GM13977 (cell line): ENCODE measurements at regions not wholly inside any gene's neighbourhood (a gene's known extent, or its start where the extent isn't known, plus 50 kb on each side); places are given as distances from the start of the nearest gene placed in this dataset.

Source experiments
- DNase-seq: peaks from one replicate; pipeline ENCODE4 v3.0.0; 2012; ENCODE audit warnings: low spot score
- in situ Hi-C: fragments of 300-500 bp; cut with MboI; formaldehyde crosslinking; loops from one replicate; pipeline ENCODE4 v1.12.0; 2022; ENCODE audit warnings: low sequenced_read_pairs, low pct_unique_long_range_greater_than_20kb, mixed read lengths, inconsistent platforms; ENCODE audit not compliant: unreplicated experiment
- TF ChIP-seq, protein P1 (sequence below): IDR thresholded peaks from 2 replicates; pipeline ENCODE4 v1.5.1; 2012; ENCODE audit warnings: mild to moderate bottlenecking, control low read depth; ENCODE audit not compliant: insufficient read depth; ENCODE audit errors: extremely low read depth, missing control alignments

DNA sequence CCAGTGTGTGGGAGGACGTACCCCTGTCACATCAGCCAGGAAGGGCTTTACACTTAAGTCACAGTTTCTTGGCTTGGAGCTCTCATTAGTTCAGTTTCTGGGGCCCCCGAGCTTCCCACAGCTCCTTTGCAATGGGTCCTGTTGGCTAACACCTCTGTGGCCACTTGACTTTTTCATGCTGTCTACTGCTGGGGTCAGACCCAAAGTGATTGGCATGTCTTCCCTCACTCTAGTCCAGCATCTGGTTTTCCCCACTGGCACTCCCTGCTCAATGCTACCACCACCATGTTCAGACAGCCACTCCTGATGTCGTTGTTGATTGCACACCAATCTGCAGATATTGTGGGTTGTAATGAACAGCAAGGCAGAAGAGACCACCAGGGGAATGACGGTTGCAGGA is 379.0 kb downstream of the FOXO1 start:
- DNase-seq = no peak
- TF ChIP-seq, protein P1, sequence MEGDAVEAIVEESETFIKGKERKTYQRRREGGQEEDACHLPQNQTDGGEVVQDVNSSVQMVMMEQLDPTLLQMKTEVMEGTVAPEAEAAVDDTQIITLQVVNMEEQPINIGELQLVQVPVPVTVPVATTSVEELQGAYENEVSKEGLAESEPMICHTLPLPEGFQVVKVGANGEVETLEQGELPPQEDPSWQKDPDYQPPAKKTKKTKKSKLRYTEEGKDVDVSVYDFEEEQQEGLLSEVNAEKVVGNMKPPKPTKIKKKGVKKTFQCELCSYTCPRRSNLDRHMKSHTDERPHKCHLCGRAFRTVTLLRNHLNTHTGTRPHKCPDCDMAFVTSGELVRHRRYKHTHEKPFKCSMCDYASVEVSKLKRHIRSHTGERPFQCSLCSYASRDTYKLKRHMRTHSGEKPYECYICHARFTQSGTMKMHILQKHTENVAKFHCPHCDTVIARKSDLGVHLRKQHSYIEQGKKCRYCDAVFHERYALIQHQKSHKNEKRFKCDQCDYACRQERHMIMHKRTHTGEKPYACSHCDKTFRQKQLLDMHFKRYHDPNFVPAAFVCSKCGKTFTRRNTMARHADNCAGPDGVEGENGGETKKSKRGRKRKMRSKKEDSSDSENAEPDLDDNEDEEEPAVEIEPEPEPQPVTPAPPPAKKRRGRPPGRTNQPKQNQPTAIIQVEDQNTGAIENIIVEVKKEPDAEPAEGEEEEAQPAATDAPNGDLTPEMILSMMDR = no peak
- in situ Hi-C loops = no loop called here

DNA sequence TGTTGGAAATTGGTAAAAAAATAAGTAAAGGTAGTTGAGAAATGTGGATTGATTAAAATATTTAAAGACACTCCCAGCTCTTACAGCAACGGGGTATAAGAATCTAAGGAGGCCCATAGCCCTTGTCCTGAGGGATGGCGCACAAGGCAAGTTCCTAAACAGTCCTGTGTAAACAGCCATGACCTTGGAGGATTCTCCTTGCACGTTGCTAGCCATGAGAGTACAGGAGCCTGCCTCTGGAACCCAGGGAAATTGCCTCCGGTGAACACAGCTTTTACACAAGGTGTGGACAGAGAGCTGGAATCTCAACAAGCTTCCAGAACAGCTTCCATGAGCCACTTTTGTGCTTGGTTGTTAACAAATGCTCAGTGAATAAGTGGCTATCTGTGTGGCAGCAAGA is 378.2 kb downstream of the FOXO1 start:
- in situ Hi-C loops = no loop called here
- TF ChIP-seq, protein P1 = no peak
- DNase-seq = no peak

DNA sequence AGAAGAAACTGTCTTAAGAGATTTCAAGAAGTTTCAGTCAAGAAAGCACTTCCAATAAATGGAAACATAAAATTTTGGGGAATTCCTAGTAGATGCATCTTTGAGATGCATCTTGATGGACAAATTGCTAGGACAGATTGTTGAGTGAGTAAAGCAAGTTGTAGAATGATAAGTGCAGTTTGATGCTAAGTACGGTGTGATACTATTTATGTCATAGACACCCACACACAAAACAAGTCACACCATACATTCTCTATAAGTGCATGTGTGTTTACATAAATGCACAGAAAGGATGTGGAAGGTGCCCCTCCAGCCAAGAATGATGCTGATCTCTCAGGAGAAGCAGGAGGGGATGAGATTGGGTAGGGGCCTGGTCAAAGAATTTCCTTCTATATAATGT is 375.7 kb downstream of the FOXO1 start:
- TF ChIP-seq, protein P1 = no peak
- no peak for DNase-seq
- in situ Hi-C loops = no loop called here

DNA sequence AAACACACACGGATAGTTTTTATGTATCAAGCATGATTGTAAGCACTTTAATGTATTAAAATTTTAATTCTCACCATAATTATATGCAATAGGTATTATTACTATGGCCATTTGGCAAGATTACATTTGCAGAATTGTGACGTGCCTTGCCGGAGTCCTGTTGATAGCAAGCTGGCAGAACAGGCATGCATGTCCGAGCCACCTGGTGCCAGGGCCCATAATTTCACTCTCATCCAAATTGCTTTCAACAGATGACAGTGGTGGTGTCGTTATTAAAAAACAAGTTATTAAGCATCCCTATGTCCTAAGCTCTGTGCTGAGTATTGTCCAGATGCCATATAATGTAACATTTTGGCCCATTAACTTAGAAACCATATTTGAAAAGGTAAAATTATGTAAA is 374.3 kb downstream of the FOXO1 start:
- no peak for DNase-seq
- in situ Hi-C loops = no loop called here
- TF ChIP-seq, protein P1 = no peak

DNA sequence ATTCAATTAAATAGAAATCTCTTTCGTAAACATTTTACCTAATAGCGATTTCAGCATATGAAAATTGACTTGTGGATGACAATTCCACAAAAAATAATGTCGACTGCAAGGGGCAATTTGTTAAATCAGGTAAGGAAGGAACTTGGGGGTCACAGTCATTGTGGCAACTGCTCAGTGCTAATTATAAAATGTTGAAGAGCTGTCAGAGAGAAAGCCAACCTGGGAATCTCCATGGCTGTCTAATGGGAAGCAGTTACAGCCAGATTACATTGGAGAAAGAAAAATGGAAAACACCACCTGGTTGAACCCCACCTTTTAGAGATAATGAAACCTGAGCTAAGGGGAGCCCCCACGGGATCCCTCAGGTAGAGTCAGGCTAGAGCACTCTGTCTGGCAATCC is 373.9 kb downstream of the FOXO1 start:
- DNase-seq = no peak
- TF ChIP-seq, protein P1 = no peak
- in situ Hi-C loops = no loop called here

DNA sequence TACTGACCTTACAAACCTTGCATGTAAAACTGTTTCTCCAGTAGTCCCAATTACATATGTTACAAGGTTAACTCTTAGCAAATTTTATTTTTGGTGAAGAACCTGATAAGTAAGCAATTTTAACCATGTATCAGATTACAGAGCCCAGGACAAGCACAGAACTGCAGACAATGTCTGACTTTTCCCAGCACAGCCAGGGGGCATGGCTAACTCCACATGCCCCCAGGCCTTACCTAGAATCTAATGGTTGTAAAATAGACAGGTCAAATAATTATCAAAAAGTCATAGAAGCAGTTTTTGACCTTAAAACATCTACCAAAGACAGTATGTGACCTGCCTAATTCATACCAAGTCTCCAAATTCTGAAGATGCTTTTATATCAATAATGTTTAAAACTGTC is 364.1 kb downstream of the FOXO1 start:
- in situ Hi-C loops = no loop called here
- DNase-seq = no peak
- TF ChIP-seq, protein P1 = no peak

DNA sequence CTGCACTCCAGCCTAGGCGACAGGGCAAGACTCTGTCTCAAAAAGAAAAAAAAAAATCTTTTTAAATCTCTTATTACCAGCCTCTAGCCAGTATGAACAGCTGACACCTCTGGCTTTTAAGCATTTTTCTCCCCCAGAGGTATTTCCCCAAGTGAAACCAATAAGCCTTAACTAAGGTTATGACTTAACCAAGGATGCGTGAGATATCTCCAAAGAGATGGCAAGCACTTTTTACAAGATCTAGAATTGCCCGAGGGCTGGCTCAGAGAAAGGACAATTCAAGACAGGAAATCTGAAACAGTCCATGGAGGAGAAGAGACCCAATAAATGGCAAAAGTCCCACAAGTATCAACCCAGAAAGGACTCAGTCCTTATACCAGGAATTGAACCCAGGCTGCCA is 362.1 kb downstream of the FOXO1 start:
- DNase-seq = no peak
- TF ChIP-seq, protein P1 = no peak
- in situ Hi-C loops = no loop called here
